ENCODE measurements at regions not wholly inside any gene's neighbourhood (a gene's known extent, or its start where the extent isn't known, plus 50 kb on each side); places are given as distances from the start of the nearest gene placed in this dataset.
"Not testable (repeated sequence)": the region's sequence is repeated elsewhere in the genome, so short reads cannot be mapped to it uniquely, and the experiment has no call there.

DNA sequence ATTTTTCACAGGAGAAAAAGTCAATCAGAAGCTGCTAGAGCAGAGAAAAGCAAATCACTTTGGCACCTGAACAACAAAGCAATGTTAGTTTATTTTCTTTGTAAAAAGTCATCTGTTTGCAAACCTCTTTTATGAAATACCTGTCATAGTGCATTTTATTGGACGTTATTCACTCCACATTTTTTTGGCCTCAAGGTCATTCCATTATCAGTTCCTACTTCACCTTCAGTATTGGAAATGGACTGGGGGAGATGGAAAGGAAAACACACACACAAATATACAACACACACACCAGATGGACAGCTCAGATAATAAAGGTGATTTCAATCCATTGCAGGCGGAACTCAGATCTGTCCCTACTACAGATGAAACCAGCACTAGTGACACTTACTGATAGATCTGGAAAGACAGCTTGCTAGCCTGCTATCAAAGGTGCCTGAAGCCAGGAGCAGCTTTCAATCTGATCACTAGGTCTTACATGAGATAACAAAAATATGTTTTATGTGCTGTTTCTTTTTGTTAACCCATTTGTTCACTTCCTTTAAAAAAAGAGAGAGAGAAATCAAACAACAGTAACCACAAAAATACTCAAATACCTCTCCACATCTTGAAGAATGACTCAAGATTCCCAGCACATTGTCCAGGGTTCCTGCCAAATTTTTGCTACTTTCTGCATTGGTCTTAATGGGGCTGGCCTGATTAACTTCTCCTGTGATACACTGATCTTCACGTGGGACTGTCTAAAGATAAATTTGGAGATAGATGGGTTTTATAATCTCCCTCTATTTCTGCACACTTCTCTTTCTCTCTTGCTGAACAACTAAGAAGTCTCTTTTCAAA, 844.3 kb upstream of the TENM4 start:
- no peak for DNase-seq (ENCODE audit: low read depth)

DNA sequence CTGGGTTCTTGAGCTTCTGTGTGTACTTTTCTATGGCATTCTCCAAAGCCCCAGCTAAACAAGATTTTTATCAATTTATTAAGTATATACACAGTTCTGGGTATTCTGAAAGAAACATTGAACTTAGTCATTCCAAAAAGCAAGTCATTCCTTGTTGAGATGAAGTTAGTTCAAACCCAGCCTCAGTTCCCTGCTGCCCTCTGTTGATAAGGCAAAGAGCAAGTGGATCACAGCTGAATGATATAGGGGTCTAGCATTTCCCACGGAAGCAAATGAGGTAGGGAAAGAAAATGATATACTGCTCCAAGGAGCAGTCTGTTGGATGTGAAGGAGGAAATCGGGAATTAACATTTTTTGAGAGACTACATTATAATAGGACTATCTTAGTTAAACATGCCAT, 841.8 kb upstream of the TENM4 start:
- DNase-seq (ENCODE audit: low read depth): no peak

DNA sequence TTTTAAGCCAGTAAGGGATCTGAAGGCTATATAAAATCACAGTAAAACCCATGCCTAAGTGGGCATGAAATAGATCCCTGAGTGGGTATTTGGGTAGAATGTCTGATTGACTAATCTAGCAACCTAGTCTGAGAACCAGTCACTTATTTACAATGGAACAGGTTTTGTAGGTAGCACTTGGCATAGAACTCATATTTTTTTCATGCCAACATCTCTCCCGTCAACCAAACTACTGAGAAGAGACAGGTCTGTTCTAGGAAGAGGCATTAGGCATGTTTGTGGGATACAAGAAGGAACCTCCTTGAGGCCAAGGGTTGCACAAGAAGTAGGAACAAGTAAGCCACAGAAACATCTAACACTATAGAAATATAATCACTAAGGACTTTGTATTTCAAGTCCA, 840.4 kb upstream of the TENM4 start:
- DNase-seq (ENCODE audit: low read depth): no peak

DNA sequence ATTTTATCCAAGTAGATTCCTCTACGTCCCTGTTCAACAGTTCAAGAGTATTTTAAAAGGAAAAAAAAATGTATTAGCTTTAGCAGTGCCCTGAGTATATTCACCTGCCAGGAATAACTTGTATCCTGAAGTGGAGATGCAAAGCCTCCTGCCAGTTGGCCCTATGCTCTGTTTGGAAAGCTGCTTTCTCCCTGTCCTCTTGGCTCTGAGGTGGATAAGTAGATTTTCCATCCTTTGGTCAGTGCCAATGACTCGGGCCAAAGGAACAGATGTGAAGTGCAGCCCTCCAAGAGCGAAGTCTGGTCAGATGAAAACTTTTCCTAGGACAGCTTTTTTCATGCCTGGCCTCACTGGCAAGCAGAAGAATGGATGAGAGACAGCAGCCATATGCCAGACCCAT, 839.9 kb upstream of the TENM4 start:
- no peak for DNase-seq (ENCODE audit: low read depth)

DNA sequence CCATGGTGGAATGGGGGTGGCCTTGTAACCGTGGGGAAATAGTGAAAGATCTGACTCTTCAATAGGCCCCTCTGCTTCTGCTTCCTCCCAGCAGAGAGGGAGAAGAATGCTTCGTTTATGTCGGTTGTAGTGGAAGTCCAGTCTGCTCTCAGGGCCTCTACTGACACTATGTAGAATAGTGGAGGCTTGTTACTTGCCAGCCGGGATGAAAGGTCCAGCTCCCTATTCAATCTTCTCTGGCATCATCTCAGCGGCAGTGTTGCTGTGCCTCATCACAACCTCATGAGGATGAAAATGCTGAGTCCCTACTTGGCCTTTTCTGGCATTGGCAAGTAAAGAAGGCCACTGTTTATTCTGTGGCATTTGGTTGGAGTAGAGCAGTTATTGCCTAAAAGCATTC, 820.9 kb upstream of the TENM4 start:
- no peak for DNase-seq (ENCODE audit: low read depth)

DNA sequence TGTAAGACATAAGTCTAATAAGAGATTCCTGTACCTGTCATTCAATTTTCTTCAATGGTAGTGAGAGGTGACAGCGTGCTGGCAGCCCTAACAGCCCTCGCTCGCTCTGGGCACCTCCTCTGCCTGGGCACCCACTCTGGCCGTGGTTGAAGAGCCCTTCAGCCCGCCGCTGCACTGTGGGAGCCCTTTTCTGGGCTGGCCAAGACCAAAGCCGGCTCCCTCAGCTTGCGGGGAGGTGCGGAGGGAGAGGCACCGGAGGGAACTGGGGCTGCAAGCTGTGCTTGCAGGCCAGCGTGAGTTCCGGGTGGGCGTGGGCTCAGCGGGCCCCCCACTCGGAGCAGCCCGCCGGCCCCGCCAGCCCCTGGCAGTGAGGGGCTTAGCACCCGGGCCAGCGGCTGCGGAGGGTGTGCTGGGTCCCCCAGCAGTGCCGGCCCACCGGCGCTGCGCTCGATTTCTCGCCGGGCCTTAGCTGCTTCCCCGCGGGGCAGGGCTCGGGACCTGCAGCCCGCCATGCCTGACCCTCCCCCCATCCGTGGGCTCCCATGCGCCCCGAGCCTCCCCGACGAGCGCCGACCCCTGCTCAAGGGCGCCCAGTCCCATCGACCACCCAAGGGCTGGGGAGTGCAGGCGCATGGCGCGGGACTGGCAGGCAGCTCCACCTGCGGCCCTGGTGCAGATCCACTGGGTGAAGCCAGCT, 816.6 kb upstream of the TENM4 start:
- DNase-seq (ENCODE audit: low read depth): not testable (repeated sequence)

DNA sequence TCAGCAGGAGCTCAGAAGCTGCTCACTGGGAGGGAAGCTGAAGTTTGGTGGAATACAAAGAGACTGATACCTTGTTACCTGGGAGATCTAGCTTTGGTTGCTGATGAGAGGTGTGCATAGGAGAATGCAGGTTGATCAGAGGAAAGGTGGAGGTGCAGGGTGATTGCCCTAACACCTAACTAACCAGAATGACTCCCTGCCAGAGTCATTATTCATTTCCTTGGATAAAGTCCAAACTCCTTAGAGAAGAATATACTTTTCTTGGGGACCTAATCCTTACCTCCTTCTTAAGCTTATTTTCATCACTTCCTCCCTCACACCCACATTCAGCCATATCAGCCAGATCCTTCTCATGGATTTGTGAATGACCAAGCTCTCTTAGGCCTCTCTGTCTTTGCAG, 814.2 kb upstream of the TENM4 start:
- DNase-seq (ENCODE audit: low read depth): no peak

DNA sequence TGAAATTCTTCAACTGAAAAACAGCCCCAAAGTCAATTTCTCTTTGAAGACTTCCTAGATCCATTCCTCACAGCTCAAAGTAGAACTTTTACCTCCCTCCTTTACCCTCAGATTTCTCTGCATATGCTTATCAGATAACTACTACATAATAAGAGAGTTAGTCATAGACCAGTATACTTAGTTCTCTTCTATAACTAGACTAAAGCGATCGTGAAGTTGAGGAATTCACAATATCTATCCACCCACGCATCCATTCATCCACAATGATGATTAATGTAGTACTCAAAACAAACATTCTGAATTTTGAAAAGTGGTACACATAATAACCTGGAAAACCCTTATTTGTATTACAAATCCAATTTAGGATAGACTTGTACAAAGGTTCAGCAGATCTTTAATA, 800.9 kb upstream of the TENM4 start:
- no peak for DNase-seq (ENCODE audit: low read depth)

DNA sequence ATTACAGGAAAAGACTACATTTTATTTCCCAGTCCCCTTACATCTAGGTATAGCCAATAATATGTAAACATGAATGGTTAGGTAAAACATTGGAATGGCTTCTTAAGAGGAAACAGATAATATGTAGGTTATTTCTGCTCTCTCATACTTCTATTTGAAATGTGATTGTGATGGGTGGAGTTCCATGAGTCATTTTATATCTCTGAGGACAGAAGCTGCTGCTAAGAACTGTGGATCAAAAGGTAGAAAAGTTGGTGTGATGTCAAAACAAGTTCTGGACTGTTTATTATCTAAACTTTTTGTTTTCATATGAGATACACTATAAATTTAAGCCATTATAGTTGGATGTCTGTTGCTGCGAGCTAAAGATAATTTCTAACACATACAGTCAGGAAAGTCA, 799.4 kb upstream of the TENM4 start:
- DNase-seq (ENCODE audit: low read depth): no peak

DNA sequence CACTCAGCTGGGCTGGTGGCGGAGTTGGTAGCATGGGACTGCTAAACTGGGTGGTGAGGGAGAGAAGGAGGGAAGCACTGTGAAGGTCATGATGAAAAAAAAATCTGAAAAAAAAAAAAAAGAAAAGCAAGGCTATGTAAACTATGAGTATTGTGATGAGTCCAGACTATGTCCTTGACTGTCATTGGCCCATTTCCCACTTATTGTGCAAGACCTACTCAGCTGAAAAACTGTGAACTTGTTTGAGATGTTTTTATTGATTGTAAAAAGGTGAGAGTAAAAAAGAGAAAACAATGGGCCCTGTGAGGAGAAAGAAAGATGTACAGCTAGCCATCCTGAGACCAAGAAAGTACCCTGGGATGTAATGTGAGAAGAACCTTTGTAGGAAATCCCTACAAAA, 798.4 kb upstream of the TENM4 start:
- no peak for DNase-seq (ENCODE audit: low read depth)

DNA sequence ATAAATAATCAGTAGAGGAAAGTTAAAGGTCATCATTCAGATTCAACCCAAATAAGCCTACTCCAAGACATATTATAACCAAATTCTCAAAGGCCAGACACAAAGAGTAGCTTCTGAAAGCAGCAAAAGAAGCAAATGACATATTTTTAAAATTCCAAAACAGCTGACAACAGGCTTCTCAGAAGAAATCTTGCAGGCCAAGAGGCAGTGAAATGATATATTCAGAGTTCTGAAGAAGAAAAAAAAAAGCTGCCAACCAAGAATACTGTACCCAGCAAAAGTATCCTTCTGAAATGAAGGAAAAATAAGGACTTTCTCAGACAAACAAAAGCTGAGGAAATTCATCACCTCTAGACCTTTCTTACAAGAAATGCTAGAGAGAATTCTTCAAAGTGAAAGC, 787.1 kb upstream of the TENM4 start:
- DNase-seq (ENCODE audit: low read depth): no peak

DNA sequence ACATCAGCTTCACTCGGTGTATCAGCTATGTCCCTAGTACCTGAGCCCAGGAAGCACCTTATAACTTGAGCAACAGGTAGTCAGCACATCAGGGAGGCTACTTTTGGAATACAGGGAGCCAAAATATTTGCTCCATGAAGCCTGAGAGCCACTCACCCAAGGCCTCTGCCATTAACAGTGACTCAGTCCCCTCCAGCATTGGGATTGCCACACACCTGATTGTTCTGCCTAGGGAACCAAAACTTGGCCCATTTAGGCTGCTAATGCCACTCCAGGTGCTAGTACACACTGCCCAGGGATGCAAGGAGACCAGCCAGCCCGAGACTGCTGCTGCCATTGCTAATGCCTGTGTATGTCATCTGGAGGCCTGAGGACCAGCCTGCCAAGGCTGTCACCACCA, 773.6 kb upstream of the TENM4 start:
- DNase-seq (ENCODE audit: low read depth): no peak

DNA sequence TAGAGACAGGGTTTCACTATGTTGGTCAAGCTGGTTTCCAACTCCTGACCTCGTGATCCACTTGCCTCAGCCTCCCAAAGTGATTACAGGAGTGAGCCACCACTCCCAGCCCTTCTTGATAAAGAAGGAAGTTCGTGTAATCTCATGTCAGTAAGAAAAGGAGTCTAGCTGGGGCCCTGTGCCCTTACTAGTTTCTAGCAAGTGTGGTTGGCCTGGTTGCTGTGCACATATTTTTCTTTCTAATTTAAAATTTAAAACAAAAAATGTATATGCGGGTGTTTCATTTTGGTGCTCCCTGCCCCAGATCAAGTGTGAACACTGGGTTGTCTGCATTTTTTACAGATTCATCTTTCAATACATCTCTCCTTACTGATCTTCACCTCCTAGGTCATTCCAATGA, 770.8 kb upstream of the TENM4 start:
- no peak for DNase-seq (ENCODE audit: low read depth)

DNA sequence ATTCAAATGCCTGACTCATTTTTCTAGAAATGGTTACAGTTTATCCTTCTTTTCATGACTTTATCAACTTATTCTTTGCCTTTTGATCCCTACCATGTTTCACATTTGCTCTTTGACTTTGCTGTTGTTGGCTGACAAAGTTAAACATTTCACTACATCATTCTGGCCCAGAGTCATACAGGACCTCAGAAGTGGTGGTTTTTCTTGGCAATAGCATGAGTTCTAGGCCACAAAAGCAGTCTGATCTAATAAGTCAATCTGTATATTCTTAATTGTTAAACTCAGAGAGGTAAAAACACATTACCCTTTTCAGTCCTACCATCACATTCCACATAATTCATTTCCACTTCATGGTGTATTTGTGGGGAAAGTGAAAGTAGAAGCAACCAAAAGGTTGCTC, 763.2 kb upstream of the TENM4 start:
- DNase-seq (ENCODE audit: low read depth): no peak

DNA sequence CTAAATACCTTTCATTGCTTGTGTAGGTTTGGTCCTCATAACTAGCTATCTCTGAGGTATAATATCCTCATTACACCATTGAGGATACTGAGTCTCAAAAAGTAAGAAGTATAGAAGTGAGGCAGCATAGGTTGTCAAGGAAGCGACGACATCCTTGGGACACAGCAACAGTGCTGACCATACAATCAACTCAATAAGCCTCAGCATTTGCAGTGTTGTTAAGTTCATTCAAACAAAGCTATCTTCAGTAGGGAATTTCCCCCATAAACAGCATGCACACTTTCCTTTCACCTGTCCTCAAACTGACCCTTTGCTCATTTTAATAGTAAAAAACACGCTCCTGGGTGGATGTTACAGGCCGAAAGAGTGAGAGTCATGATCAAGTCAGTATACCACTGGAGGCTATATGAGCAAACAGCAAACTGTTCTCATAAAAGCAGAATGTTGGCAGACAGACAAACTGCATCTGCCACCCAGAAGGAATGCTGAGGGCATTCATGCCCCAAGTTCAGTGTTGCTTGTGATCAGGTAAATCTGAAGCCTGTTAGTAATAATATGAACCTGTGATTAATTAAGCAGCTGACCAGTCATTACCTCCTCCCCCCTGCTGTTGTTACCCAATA, 756.2 kb upstream of the TENM4 start:
- DNase-seq (ENCODE audit: low read depth): no peak

DNA sequence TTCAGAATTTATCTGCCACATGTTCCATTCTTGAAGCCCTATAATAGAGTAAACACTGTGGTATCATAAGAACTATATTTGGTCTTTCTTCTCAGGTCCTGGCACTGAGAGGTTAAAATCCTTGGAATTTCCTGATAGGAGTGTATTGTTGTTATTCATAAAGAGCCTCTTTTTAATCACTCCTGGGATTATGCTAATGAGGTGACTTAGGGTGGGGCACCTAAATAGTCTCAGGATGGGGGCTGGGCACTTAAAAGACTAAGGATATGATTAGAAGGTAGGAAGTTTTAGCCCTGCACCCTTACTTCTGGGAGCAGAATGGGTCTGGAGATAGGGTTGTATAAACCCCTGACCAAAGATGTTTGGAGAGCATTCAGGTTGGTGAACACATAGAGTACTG, 755.2 kb upstream of the TENM4 start:
- no peak for DNase-seq (ENCODE audit: low read depth)

DNA sequence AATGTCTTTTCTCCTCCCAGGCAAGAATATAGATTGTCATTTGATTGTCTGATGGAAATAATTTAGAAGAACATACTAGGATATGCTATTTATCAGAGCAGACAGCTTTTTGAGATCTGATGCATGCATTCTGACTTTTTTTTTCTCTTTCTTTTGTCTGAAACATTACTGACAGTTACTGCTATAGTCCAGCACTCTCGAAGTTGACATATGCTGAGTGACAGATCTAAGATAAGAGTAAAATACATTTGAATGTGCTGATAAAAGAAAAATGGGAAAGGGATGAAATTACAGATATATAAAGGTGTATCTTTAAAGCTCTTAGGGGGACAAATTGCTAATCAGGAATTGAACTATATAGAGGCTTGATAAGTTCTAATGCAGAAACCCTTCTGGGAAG, 753.8 kb upstream of the TENM4 start:
- DNase-seq (ENCODE audit: low read depth): no peak

DNA sequence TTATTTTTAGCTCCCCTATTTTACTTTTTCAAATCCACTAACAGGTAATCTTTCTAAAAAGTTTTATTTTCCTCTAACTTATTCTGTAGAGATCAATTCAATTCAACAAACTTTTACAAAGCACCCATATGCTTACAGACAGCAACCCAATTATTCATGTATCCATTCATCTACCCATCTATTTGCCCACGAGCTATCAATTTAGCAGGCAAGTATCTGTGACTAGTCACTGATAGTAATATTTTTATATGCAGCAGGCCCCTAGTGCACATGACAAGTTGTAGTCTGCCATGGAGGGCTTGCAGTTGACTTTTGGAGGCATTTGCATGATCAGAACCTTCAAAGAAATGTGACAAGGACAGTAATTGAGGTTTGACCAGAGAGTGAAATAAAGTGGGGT, 753.2 kb upstream of the TENM4 start:
- no peak for DNase-seq (ENCODE audit: low read depth)

DNA sequence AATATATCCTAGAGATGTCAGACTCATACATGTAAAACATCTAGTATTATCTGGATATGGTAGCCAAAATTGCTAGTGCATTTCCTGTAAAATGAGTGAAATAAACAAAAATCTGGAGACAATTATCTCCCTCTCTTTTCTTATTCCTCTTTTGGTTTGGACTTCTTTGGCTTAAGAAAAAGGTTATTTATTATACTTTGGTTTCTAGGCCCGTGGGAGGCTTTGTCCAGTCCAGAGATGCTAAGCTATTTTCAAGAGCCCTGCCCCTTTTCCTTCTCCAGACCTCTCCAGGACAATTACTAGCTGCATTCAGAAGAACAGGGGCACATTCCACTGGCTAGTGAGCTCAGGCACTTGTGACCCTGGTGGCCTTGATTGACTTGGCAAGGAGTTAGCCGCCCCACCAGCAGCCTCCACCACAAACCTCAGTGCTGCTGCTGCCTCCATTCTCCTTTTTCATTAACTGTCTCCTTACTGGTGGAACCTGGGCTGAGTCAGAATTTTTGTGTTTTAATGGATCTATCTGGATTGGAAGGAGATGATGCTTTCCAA, 747.3 kb upstream of the TENM4 start:
- no peak for DNase-seq (ENCODE audit: low read depth)

DNA sequence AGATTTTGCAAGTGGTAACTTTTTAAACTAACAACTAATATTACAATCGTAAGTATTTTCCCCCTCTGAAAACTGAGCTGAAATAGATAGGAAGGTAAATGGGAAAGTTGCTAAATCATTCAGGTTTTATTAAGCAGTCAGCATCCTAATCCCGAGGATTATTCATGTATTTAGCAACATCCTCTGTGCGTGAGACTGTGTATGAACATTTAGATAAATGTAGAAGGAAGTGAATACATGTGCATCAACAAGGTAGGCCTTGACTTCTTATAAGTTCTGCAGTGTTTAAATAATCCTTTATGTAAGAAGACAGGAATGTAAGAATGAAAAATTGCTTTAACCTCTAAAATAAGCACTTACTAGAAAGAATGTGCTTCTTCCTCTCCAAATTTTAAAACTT, 745.9 kb upstream of the TENM4 start:
- no peak for DNase-seq (ENCODE audit: low read depth)

DNA sequence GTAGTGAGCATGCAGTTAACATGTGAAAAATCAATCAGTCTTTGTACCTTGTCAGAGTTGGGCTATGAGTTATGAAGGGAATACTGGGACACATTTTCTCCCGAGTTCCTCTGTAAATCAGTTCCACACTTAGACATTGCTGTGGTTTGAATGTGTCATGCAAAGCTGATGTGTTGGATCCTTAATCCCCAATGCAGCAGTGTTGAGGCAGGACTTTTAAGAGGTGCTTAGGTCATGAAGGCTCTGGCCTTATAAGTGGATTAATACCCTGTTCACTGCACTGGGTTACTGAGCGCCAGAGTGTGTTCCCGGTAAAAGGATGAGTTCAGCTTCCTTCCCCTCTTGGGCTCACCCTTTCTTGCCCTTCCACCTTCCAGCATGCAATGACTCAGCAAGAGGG, 742.1 kb upstream of the TENM4 start:
- DNase-seq (ENCODE audit: low read depth): peak; percentile 19

DNA sequence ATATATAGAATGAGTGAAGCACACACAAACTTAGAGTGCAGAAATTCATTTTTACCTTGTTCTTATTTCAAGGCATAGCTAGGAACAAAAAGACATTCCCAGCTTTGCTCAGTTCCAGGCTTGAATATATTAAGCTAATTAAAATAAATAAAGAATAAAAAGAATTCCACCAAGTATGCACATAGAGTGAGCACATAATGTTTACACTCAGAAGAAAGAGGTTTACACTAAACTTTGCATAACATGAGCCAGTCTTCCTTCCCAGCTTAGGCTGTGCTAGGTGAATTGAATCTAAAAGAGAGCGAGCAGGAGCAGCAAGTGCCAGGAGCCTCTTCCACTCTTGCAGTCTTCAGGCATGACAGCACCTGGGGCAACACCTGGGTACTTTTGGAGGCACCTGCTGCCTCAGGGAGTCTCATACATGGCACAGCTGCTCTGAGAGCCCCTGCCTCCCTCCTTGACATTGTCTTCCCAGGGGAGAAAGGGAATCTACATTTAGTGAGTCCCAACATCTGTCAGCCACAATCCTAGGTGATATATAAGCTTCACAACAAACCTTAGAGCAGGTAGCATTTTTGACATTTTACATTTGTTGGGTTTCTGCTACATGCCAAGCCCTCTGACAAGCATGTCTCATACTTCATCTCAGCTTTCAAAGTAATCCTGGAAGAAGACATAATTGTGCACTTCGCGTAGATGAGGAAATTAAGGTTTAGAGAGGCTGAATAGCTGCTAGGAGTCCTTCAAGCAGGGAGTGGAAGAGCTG, 732.7 kb upstream of the TENM4 start:
- DNase-seq (ENCODE audit: low read depth): no peak

Data from RPMI7951 (cell line).